ENCODE measurements at regions not wholly inside any gene's neighbourhood (a gene's known extent, or its start where the extent isn't known, plus 50 kb on each side); places are given as distances from the start of the nearest gene placed in this dataset.
"Not testable (repeated sequence)": the region's sequence is repeated elsewhere in the genome, so short reads cannot be mapped to it uniquely, and the experiment has no call there.

- no peak overlapping the region for H3K4me3 ChIP-seq (ENCODE audit: low read depth in 1 of 2, low read length in 1 of 2)
- no peak for TF ChIP-seq CTCF (IDR thresholded peaks at IDR 0.05)
- no peaks in the 10 kb centered on the region for H3K27me3 ChIP-seq
- H3K9me3 ChIP-seq, result no peaks in the 10 kb centered on the region
- H3K4me1 ChIP-seq (ENCODE audit: control insufficient read depth in 1 of 2, insufficient read depth in 1 of 2, low read depth in 1 of 2, low read length in 1 of 2), result no peaks in the 10 kb centered on the region
- H3K27ac ChIP-seq, result no peak overlapping the region
- no peaks in the 10 kb centered on the region for H3K36me3 ChIP-seq
These were observed 253.6 kb downstream of the RNF144B start for GRCh38 chr6:18640754-18641153.

- no peaks in the 10 kb centered on the region for H3K4me1 ChIP-seq (ENCODE audit: control insufficient read depth in 1 of 2, insufficient read depth in 1 of 2, low read depth in 1 of 2, low read length in 1 of 2)
- TF ChIP-seq CTCF (IDR thresholded peaks at IDR 0.05), result no peak
- no peaks in the 10 kb centered on the region for H3K27me3 ChIP-seq
These were observed 267.7 kb downstream of the RNF144B start for GRCh38 chr6:18654821-18655220.

GRCh38 chr6:18656506-18656905 is 269.4 kb downstream of the RNF144B start:
- Histone ChIP-seq H3K27ac (no peak overlapping the region), H3K9me3 (no peaks in the 10 kb centered on the region)
- no peak for TF ChIP-seq CTCF (IDR thresholded peaks at IDR 0.05)

More at GRCh38 chr6:18654821-18655220, 267.7 kb downstream of the RNF144B start:
- Histone ChIP-seq H3K9me3 (no peaks in the 10 kb centered on the region), H3K4me3 (ENCODE audit: low read depth in 1 of 2, low read length in 1 of 2) (no peak overlapping the region), H3K27ac (no peak overlapping the region), H3K36me3 (no peaks in the 10 kb centered on the region)

GRCh38 chr6:18659994-18660393 is 272.8 kb downstream of the RNF144B start:
- not testable (repeated sequence) for H3K4me1 ChIP-seq (ENCODE audit: control insufficient read depth in 1 of 2, insufficient read depth in 1 of 2, low read depth in 1 of 2, low read length in 1 of 2); H3K9me3 ChIP-seq; H3K36me3 ChIP-seq

More at GRCh38 chr6:18656506-18656905, 269.4 kb downstream of the RNF144B start:
- Histone ChIP-seq H3K4me3 (ENCODE audit: low read depth in 1 of 2, low read length in 1 of 2) (no peak overlapping the region), H3K27me3 (no peaks in the 10 kb centered on the region), H3K36me3 (no peaks in the 10 kb centered on the region), H3K4me1 (ENCODE audit: control insufficient read depth in 1 of 2, insufficient read depth in 1 of 2, low read depth in 1 of 2, low read length in 1 of 2) (no peaks in the 10 kb centered on the region)

GRCh38 chr6:18663011-18663410 is 275.9 kb downstream of the RNF144B start:
- Histone ChIP-seq H3K4me3 (ENCODE audit: low read depth in 1 of 2, low read length in 1 of 2) (no peak overlapping the region), H3K27me3 (no peaks in the 10 kb centered on the region), H3K36me3 (no peaks in the 10 kb centered on the region), H3K27ac (no peak overlapping the region), H3K4me1 (ENCODE audit: control insufficient read depth in 1 of 2, insufficient read depth in 1 of 2, low read depth in 1 of 2, low read length in 1 of 2) (no peaks in the 10 kb centered on the region), H3K9me3 (no peaks in the 10 kb centered on the region)
- TF ChIP-seq CTCF (IDR thresholded peaks at IDR 0.05), result no peak

More at GRCh38 chr6:18659994-18660393, 272.8 kb downstream of the RNF144B start:
- not testable (repeated sequence) for H3K27ac ChIP-seq; H3K27me3 ChIP-seq; H3K4me3 ChIP-seq (ENCODE audit: low read depth in 1 of 2, low read length in 1 of 2)

- Histone ChIP-seq H3K4me1 (ENCODE audit: control insufficient read depth in 1 of 2, insufficient read depth in 1 of 2, low read depth in 1 of 2, low read length in 1 of 2) (no peaks in the 10 kb centered on the region), H3K36me3 (no peaks in the 10 kb centered on the region), H3K9me3 (no peaks in the 10 kb centered on the region), H3K27ac (no peak overlapping the region), H3K27me3 (no peaks in the 10 kb centered on the region), H3K4me3 (ENCODE audit: low read depth in 1 of 2, low read length in 1 of 2) (no peak overlapping the region)
- TF ChIP-seq CTCF (IDR thresholded peaks at IDR 0.05), result no peak
These were observed 277.3 kb downstream of the RNF144B start for GRCh38 chr6:18664401-18664800.
